ENCODE measurements at regions not wholly inside any gene's neighbourhood (a gene's known extent, or its start where the extent isn't known, plus 50 kb on each side); places are given as distances from the start of the nearest gene placed in this dataset.

- DNase-seq (ENCODE audit: low spot score): no peak
- in situ Hi-C loops (cut with MboI; ENCODE audit: low sequenced_read_pairs, unreplicated experiment): no loop called here
- TF ChIP-seq, protein P1, sequence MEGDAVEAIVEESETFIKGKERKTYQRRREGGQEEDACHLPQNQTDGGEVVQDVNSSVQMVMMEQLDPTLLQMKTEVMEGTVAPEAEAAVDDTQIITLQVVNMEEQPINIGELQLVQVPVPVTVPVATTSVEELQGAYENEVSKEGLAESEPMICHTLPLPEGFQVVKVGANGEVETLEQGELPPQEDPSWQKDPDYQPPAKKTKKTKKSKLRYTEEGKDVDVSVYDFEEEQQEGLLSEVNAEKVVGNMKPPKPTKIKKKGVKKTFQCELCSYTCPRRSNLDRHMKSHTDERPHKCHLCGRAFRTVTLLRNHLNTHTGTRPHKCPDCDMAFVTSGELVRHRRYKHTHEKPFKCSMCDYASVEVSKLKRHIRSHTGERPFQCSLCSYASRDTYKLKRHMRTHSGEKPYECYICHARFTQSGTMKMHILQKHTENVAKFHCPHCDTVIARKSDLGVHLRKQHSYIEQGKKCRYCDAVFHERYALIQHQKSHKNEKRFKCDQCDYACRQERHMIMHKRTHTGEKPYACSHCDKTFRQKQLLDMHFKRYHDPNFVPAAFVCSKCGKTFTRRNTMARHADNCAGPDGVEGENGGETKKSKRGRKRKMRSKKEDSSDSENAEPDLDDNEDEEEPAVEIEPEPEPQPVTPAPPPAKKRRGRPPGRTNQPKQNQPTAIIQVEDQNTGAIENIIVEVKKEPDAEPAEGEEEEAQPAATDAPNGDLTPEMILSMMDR (IDR thresholded peaks at IDR 0.05; ENCODE audit: borderline replicate concordance, control extremely low read depth, extremely low read depth, insufficient read depth, missing control alignments): no peak
Observed at GRCh38 chr13:111614613-111615012, 294.2 kb downstream of the TEX29 start.

- TF ChIP-seq, protein P1 (IDR thresholded peaks at IDR 0.05; ENCODE audit: borderline replicate concordance, control extremely low read depth, extremely low read depth, insufficient read depth, missing control alignments): no peak
- no peak for DNase-seq (ENCODE audit: low spot score)
- in situ Hi-C loops (cut with MboI; ENCODE audit: low sequenced_read_pairs, unreplicated experiment): no loop called here
Observed at GRCh38 chr13:111616203-111616602, 295.8 kb downstream of the TEX29 start.

DNA sequence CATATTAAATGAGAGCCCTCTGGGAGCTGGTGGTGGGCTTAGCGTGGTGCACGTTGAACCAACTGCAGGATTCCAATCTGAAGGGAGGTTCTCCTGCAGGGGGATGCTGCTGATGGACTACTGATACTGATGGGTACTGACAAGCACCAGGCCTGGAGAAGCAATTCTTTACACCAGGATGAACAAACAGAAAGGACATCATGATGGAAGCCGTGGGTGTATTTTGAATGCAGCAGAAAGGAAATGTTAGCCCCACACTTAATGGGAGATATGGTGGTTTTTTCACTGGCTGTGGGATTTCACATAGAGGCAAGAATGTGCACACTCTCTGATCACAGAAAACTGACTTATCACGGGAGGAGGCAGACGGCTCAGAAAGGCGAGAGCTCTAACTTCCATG is 299.7 kb downstream of the TEX29 start:
- no peak for DNase-seq (ENCODE audit: low spot score)
- TF ChIP-seq, protein P1 (IDR thresholded peaks at IDR 0.05; ENCODE audit: borderline replicate concordance, control extremely low read depth, extremely low read depth, insufficient read depth, missing control alignments): no peak
- in situ Hi-C loops (cut with MboI; ENCODE audit: low sequenced_read_pairs, unreplicated experiment): no loop called here

DNA sequence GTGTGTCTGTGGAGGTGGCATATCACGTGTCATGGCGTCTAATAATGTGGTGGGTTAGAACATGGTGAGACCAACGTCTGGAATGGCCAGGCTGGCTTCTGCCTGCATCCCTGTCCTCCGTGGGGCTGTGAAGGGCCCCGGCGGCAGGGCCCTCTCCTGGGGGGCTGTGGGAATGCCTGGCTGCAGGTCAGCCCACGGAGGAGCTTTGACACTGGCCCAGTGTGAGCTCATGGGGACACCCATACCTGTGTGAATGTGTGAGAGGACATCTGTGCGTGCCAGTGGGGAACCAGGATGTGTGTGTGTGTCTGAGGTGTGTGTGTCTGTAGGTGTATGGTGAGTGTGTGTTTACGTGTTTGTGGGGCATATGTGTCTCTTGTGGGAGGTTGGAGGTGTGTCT is 300.1 kb downstream of the TEX29 start:
- in situ Hi-C loops (cut with MboI; ENCODE audit: low sequenced_read_pairs, unreplicated experiment): no loop called here
- TF ChIP-seq, protein P1 (IDR thresholded peaks at IDR 0.05; ENCODE audit: borderline replicate concordance, control extremely low read depth, extremely low read depth, insufficient read depth, missing control alignments): no peak
- DNase-seq (ENCODE audit: low spot score): no peak

- TF ChIP-seq, protein P1 (IDR thresholded peaks at IDR 0.05; ENCODE audit: borderline replicate concordance, control extremely low read depth, extremely low read depth, insufficient read depth, missing control alignments): no peak
- in situ Hi-C loops (cut with MboI; ENCODE audit: low sequenced_read_pairs, unreplicated experiment): no loop called here
- DNase-seq (ENCODE audit: low spot score): no peak
Observed at GRCh38 chr13:111621164-111621563, 300.7 kb downstream of the TEX29 start.

DNA sequence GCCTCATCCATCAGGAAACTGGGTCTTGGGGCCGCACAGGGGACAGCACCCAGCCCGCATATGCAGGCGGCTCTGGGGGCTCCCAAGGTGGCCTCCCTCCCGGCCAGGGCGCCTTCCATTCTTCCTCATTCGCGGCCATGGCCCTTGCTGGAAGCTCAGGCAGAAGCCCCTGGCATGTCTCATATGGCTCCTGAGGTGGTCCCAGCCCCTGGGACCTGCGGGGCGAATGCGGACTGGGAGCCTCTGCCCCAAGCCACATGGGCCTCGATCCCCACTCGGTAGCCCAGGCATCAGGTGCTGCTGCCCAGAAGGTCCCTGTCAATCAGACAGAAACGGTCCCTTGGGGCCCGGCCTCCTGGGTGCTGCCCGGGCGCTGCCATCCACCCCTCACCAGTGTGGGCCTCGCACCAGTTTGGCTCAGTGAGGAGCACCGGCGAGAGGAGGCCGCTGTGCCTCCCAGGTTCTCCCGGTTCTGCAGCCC is 301.6 kb downstream of the TEX29 start:
- in situ Hi-C loops (cut with MboI; ENCODE audit: low sequenced_read_pairs, unreplicated experiment): no loop called here
- TF ChIP-seq, protein P1 (IDR thresholded peaks at IDR 0.05; ENCODE audit: borderline replicate concordance, control extremely low read depth, extremely low read depth, insufficient read depth, missing control alignments): no peak
- no peak for DNase-seq (ENCODE audit: low spot score)

DNA sequence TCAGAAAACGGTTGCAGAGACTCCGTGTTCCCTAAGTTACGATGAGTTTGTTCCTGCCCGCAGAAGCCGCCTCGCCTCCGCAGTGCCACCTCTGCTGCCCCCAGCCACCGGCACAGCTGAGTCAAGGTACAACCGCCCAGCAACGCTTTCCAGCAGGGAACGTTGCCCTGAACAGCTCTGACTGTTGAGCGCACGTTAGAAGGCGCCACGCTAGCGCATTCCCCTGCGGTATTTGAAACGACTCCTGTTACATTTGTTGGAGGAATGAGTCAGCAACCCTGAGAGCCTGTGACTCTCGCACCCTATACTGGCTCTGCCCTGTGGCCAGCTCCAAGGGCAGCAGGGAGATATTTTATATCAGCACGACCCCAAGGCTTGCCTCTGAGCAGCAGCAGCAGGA is 302.8 kb downstream of the TEX29 start:
- in situ Hi-C loops (cut with MboI; ENCODE audit: low sequenced_read_pairs, unreplicated experiment): no loop called here
- TF ChIP-seq, protein P1 (IDR thresholded peaks at IDR 0.05; ENCODE audit: borderline replicate concordance, control extremely low read depth, extremely low read depth, insufficient read depth, missing control alignments): no peak
- DNase-seq (ENCODE audit: low spot score): no peak

All from GM13976 (cell line).